Tibial artery (tissue), 4 donors: ENCODE measurements at regions not wholly inside any gene's neighbourhood (a gene's known extent, or its start where the extent isn't known, plus 50 kb on each side); places are given as distances from the start of the nearest gene placed in this dataset.

Experiments
- DNase-seq, 2 donors: peaks; one replicate each; pipeline ENCODE4 v3.0.0-alpha.2; 2019
- H3K27ac ChIP-seq, 2 donors: fragments of 200-600 bp; sonication (generic) in 1 of 2; 1 replicate in 1 of 2; 2 replicates in 1 of 2; pipeline ENCODE4 v1.5.1; 2018 to 2019; ENCODE audit warnings: mild to moderate bottlenecking in 1 of 2
- H3K27me3 ChIP-seq, 2 donors: fragments of 200-600 bp; sonication (generic) in 1 of 2; one replicate each; pipeline versions ENCODE4 v1.5.1 to v1.6.0; 2016 to 2019
- H3K36me3 ChIP-seq, 3 donors: fragments of 200-600 bp; sonication (generic) in 2 of 3; one replicate each; pipeline ENCODE4 v1.5.1; 2016 to 2019; ENCODE audit warnings: mild to moderate bottlenecking in 2 of 3
- H3K4me1 ChIP-seq, 4 donors: fragments of 200-600 bp; sonication (generic) in 2 of 4; 1 replicate in 3 of 4; 2 replicates in 1 of 4; pipeline ENCODE4 v1.5.1; 2016 to 2019
- H3K4me3 ChIP-seq, 2 donors: fragments of 200-600 bp; sonication (generic) in 1 of 2; 1 replicate in 1 of 2; 2 replicates in 1 of 2; pipeline ENCODE4 v1.5.1; 2018 to 2019; ENCODE audit warnings: mild to moderate bottlenecking in 2 of 2
- H3K9me3 ChIP-seq, 3 donors: fragments of 200-600 bp; sonication (generic) in 1 of 3; one replicate each; pipeline ENCODE4 v1.5.1; 2016 to 2019
- CTCF ChIP-seq, 2 experiments: fragments of 200-600 bp in 1 of 2; fragments of 450-650 bp in 1 of 2; IDR thresholded peaks; one replicate each; pipeline ENCODE4 v1.5.1; 2017 to 2019; ENCODE audit warnings: antibody characterized with exemption in 2 of 2, mild to moderate bottlenecking in 1 of 2, moderate library complexity in 1 of 2
- intact Hi-C: fragments of 100-400 bp; cut with DNase I; formaldehyde crosslinking; loops from one replicate; pipeline ENCODE4 v1.15.0; 2023; ENCODE audit warnings: low total_unique reads

GRCh38 chrX:39416547-39417260 lies 615.4 kb downstream of the MID1IP1 start:
- Histone ChIP-seq H3K27me3 (no peaks in the 10 kb centered on the region), H3K9me3 (no peaks in the 10 kb centered on the region), H3K27ac (no peak overlapping the region), H3K4me1 (no peaks in the 10 kb centered on the region), H3K4me3 (no peak overlapping the region), H3K36me3 (no peaks in the 10 kb centered on the region)
- TF ChIP-seq CTCF (IDR thresholded peaks at IDR 0.05) = no peak
- DNase-seq = no peak
- intact Hi-C loops = loop anchor here (2.0 kb wide), 1 partner anchor 72 kb away; no protein-coding TSS in a partner anchor

- no peak for DNase-seq
- Histone ChIP-seq H3K36me3 (no peaks in the 10 kb centered on the region), H3K27ac (no peak overlapping the region), H3K4me3 (no peak overlapping the region), H3K4me1 (no peaks in the 10 kb centered on the region), H3K27me3 (no peaks in the 10 kb centered on the region), H3K9me3 (no peaks in the 10 kb centered on the region)
- intact Hi-C loops = no loop called here
- no peak for TF ChIP-seq CTCF (IDR thresholded peaks at IDR 0.05)
Observed at GRCh38 chrX:39418254-39418704, 617.0 kb downstream of the MID1IP1 start.

- no peak for TF ChIP-seq CTCF (IDR thresholded peaks at IDR 0.05)
- DNase-seq = no peak
- intact Hi-C loops = no loop called here
Observed at GRCh38 chrX:39418731-39419638, 617.7 kb downstream of the MID1IP1 start.

GRCh38 chrX:39421006-39421405 lies 619.7 kb downstream of the MID1IP1 start:
- TF ChIP-seq CTCF (IDR thresholded peaks at IDR 0.05) = no peak
- Histone ChIP-seq H3K4me1 (no peaks in the 10 kb centered on the region), H3K4me3 (no peak overlapping the region), H3K27me3 (no peaks in the 10 kb centered on the region), H3K27ac (no peak overlapping the region), H3K36me3 (no peaks in the 10 kb centered on the region), H3K9me3 (no peaks in the 10 kb centered on the region)
- no peak for DNase-seq
- intact Hi-C loops = no loop called here

More at GRCh38 chrX:39418731-39419638, 617.7 kb downstream of the MID1IP1 start:
- Histone ChIP-seq H3K9me3 (no peaks in the 10 kb centered on the region), H3K4me1 (no peaks in the 10 kb centered on the region), H3K4me3 (no peak overlapping the region), H3K27ac (no peak overlapping the region), H3K36me3 (no peaks in the 10 kb centered on the region), H3K27me3 (no peaks in the 10 kb centered on the region)

- DNase-seq = no peak
- no peaks in the 10 kb centered on the region for H3K9me3 ChIP-seq
- H3K4me3 ChIP-seq = no peak overlapping the region
- peaks cover 0 to 3% (median 0%) of the 10 kb centered on the region in 4 donors for H3K4me1 ChIP-seq
- no peak for TF ChIP-seq CTCF (IDR thresholded peaks at IDR 0.05)
- H3K27me3 ChIP-seq = no peaks in the 10 kb centered on the region
- intact Hi-C loops = no loop called here
- H3K27ac ChIP-seq = no peak overlapping the region
- no peaks in the 10 kb centered on the region for H3K36me3 ChIP-seq
Observed at GRCh38 chrX:39425124-39425806, 624.0 kb downstream of the MID1IP1 start.
